Fibroblast of the aortic adventitia (primary cell): ENCODE measurements at regions not wholly inside any gene's neighbourhood (a gene's known extent, or its start where the extent isn't known, plus 50 kb on each side); places are given as distances from the start of the nearest gene placed in this dataset.
A peak's percentile ranks its signal among the peaks of the same experiment; 100 is the strongest.

ENCODE experiments used
- DNase-seq: peaks from one replicate; pipeline ENCODE4 v3.0.0-alpha.2; 2010; ENCODE audit warnings: low read depth
- H3K4me3 ChIP-seq: 2 replicates; pipeline ENCODE4 v1.5.1; 2011; ENCODE audit warnings: low read depth, mild to moderate bottlenecking, control low read depth, low read length, moderate library complexity
- TF ChIP-seq, protein P1 (sequence below): IDR thresholded peaks from 2 replicates; pipeline ENCODE4 v1.5.1; 2011; ENCODE audit warnings: mild to moderate bottlenecking, low read length, control low read depth, inconsistent platforms; ENCODE audit not compliant: insufficient read depth

DNA sequence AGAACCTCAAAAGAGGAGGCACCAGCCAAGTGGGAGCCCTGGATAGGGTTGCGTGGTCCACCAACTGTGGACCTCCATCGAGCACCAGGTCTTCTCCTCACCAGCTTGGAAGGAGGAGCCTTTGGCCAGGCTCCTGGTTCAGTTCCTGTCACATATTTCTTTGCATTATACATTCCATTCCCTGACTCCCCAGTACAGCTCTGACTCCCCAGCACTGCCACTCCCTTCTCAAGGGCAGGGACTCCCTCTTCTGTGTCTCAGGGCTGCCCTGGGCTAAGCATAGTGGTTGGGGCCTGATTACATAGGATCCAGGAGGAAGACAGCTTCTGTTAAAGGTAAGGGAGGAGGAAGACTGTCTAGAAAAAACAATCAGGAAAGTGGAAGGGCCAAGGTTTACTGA is 91.1 kb downstream of the MRPL14 start:
- H3K4me3 ChIP-seq = no peak overlapping the region
- TF ChIP-seq, protein P1, sequence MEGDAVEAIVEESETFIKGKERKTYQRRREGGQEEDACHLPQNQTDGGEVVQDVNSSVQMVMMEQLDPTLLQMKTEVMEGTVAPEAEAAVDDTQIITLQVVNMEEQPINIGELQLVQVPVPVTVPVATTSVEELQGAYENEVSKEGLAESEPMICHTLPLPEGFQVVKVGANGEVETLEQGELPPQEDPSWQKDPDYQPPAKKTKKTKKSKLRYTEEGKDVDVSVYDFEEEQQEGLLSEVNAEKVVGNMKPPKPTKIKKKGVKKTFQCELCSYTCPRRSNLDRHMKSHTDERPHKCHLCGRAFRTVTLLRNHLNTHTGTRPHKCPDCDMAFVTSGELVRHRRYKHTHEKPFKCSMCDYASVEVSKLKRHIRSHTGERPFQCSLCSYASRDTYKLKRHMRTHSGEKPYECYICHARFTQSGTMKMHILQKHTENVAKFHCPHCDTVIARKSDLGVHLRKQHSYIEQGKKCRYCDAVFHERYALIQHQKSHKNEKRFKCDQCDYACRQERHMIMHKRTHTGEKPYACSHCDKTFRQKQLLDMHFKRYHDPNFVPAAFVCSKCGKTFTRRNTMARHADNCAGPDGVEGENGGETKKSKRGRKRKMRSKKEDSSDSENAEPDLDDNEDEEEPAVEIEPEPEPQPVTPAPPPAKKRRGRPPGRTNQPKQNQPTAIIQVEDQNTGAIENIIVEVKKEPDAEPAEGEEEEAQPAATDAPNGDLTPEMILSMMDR = no peak

DNA sequence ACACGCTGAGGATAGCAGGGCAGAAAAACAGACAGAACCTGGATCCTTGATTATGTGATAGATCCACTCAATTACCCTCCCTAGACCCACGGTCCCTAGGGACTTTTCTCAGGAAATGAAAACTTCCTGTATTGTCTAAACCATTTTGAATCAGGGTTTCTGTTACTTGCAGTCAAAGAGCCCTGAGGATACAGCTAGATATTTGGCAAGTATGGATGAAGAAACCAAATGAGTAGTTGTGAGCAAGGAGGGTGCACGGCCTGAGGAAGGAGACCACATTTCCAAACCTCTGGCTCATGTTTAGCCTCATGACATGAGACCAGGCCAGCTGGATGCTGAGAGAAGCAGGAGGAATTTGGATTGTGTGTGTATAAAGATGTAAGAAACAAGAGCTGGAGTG is 91.6 kb downstream of the MRPL14 start:
- TF ChIP-seq, protein P1 = no peak
- H3K4me3 ChIP-seq = no peak overlapping the region
- peak; percentile 83 for DNase-seq

More for the DNA sequence above, 91.1 kb downstream of the MRPL14 start:
- no peak for DNase-seq

DNA sequence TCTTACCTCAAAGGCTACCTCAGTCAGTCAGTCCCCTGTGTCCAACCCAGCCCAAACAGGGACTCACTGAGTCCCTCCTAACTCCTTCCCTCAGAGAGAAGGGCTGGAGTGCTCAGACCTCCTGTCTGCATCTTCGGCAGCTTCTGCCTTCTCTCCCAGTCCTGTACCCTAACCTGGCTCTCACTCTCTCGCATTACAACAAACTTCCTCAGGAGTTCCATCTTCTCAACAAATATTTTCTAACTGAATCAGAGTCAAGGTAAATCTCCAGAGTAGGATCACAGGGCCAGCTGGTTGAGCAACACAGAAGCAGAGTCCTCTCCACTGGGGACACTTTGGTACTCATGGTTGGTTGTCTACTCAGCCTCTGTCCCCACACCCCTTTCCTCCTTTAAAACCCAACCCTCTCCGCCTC is 92.3 kb downstream of the MRPL14 start:
- H3K4me3 ChIP-seq = no peak overlapping the region
- DNase-seq = no peak
- TF ChIP-seq, protein P1 = no peak

- TF ChIP-seq, protein P1 = no peak
- no peak for DNase-seq
- no peak overlapping the region for H3K4me3 ChIP-seq
Observed at GRCh38 chr6:44034391-44034861, 92.8 kb downstream of the MRPL14 start.

DNA sequence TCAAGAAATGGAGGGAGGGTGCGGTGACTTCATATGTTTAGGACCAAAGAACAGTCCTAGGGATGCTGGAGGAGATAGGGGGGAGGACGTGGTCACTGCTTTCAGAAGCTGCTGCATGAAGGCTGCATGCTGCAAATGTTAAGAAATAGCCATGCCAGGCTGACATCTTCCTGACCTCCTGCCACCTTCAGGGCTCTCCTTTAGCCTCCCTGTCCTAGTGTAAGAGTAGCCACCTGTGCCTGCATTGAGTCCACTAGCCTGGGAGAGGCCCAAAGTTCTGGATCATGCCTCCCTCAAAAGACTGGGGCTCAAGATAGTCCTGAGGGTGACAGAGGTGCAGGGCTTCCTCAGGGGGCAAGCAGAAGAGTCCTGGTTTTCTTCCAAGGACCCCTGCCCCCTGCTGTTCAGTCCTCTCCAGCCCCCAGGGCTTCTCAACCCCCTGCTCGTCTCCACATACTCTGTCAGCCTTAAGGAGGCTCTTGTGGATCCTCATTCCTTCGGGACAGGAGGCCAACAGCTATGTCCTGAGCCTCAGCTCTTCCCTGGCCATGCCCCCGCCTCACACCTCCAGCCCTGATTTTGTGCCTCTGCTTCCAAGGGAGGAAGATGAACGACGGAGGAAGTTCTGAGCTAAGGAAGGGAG is 96.3 kb downstream of the MRPL14 start:
- H3K4me3 ChIP-seq = no peak overlapping the region
- no peak for DNase-seq
- TF ChIP-seq, protein P1 = no peak

GRCh38 chr6:44029444-44030185 is 97.6 kb downstream of the MRPL14 start:
- DNase-seq = peak; percentile 92
- no peak overlapping the region for H3K4me3 ChIP-seq
- TF ChIP-seq, protein P1 = no peak
